Loucy (cell line): ENCODE measurements at regions not wholly inside any gene's neighbourhood (a gene's known extent, or its start where the extent isn't known, plus 50 kb on each side); places are given as distances from the start of the nearest gene placed in this dataset.
"Not testable (repeated sequence)": the region's sequence is repeated elsewhere in the genome, so short reads cannot be mapped to it uniquely, and the experiment has no call there.

Experiments
- EZH2phosphoT487 ChIP-seq: fragments of 200-600 bp; IDR thresholded peaks from 2 replicates; pipeline ENCODE4 v1.6.1; 2018; ENCODE audit warnings: antibody characterized with exemption, mild to moderate bottlenecking, moderate library complexity, borderline replicate concordance
- TF ChIP-seq, protein P1 (sequence below): fragments of 200-600 bp; sonication (generic); conservative IDR thresholded peaks from 2 replicates; pipeline ENCODE4 v1.5.1; 2014; ENCODE audit warnings: mild to moderate bottlenecking, antibody characterized with exemption, low read length

DNA sequence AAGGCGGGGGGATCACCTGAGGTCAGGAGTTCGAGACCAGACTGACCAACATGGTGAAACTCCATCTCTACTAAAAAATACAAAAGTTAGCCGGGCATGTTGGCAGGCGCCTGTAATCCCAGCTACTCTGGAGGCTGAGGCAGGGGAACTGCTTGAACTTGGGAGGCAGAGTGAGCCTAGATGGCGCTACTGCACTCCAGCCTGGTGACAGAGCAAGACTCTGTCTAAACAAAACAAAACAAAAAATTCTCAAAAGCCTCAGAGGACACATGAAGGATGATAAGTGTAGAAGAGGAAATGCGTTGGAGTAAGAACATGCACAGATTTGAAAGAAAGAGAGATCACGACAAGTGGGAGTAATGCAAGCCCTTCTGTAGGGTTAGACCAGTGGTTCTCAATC, 138.4 kb upstream of the DIAPH2 start:
- TF ChIP-seq, protein P1, sequence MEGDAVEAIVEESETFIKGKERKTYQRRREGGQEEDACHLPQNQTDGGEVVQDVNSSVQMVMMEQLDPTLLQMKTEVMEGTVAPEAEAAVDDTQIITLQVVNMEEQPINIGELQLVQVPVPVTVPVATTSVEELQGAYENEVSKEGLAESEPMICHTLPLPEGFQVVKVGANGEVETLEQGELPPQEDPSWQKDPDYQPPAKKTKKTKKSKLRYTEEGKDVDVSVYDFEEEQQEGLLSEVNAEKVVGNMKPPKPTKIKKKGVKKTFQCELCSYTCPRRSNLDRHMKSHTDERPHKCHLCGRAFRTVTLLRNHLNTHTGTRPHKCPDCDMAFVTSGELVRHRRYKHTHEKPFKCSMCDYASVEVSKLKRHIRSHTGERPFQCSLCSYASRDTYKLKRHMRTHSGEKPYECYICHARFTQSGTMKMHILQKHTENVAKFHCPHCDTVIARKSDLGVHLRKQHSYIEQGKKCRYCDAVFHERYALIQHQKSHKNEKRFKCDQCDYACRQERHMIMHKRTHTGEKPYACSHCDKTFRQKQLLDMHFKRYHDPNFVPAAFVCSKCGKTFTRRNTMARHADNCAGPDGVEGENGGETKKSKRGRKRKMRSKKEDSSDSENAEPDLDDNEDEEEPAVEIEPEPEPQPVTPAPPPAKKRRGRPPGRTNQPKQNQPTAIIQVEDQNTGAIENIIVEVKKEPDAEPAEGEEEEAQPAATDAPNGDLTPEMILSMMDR = peak; percentile 25
- TF ChIP-seq EZH2phosphoT487 = not testable (repeated sequence)
